PC-3 (cell line): ENCODE measurements at regions not wholly inside any gene's neighbourhood (a gene's known extent, or its start where the extent isn't known, plus 50 kb on each side); places are given as distances from the start of the nearest gene placed in this dataset.

Source experiments
- ATAC-seq: fragments of 200-7000 bp; cut with Tn5 transposase; 2 replicates; pipeline ENCODE4 v1.9.1; 2020; ENCODE audit warnings: mild to moderate bottlenecking, moderate library complexity
- BruUV-seq: library from RNA; stranded (reverse); fragments of 400-500 nt; replicated peaks from 2 replicates; lab custom pipeline; 2021; lab: Mats Ljungman, UMichigan
- CTCF ChIA-PET: fragments of 300-600 bp; sonication (Branson Sonifier 250); formaldehyde crosslinking; loops from one replicate; lab custom pipeline; 2022; ENCODE audit warnings: antibody characterized with exemption; lab: Charles Lee
- POLR2A ChIA-PET: fragments of 300-600 bp; sonication (Branson Sonifier 250); formaldehyde crosslinking; loops from one replicate; lab custom pipeline; 2022; ENCODE audit warnings: antibody characterized with exemption; ENCODE audit not compliant: unreplicated experiment; lab: Charles Lee
- DNase-seq: peaks from one replicate; pipeline ENCODE4 v3.0.0-alpha.2; 2015
- H2AFZ ChIP-seq: fragments of 300-600 bp; sonication (generic); 2 replicates; pipeline ENCODE4 v1.6.0; 2016; ENCODE audit warnings: antibody characterized with exemption, low read length
- H3F3A ChIP-seq: fragments of 300-600 bp; sonication (generic); one replicate; pipeline ENCODE4 v1.6.0; 2017; ENCODE audit warnings: antibody characterized with exemption, low read length, control low read depth, mild to moderate bottlenecking; ENCODE audit not compliant: unreplicated experiment
- H3K27ac ChIP-seq: fragments of 300-600 bp; sonication (generic); 2 replicates; pipeline ENCODE4 v1.5.1; 2016; ENCODE audit warnings: mild to moderate bottlenecking, low read length
- H3K27me3 ChIP-seq: fragments of 300-600 bp; sonication (generic); 2 replicates; pipeline ENCODE4 v1.6.1; 2016; ENCODE audit warnings: low read length, mixed read lengths
- H3K36me3 ChIP-seq: fragments of 300-600 bp; sonication (generic); 2 replicates; pipeline ENCODE4 v1.6.1; 2016; ENCODE audit warnings: low read depth, mixed run types, low read length, mixed read lengths
- H3K4me1 ChIP-seq: fragments of 300-600 bp; sonication (generic); 2 replicates; pipeline ENCODE4 v1.5.1; 2016; ENCODE audit warnings: low read length; ENCODE audit not compliant: insufficient read depth
- H3K4me2 ChIP-seq: fragments of 300-600 bp; sonication (generic); 2 replicates; pipeline ENCODE4 v1.6.0; 2016; ENCODE audit warnings: low read length
- H3K4me3 ChIP-seq: fragments of 300-600 bp; sonication (generic); 2 replicates; pipeline ENCODE4 v1.5.1; 2016; ENCODE audit warnings: mild to moderate bottlenecking, low read length, mixed read lengths
- H3K79me2 ChIP-seq: fragments of 300-600 bp; sonication (generic); 2 replicates; pipeline ENCODE4 v1.6.1; 2017; ENCODE audit warnings: low read length, mixed read lengths
- H3K9ac ChIP-seq: fragments of 300-600 bp; sonication (generic); 2 replicates; pipeline ENCODE4 v1.6.0; 2016; ENCODE audit warnings: mild to moderate bottlenecking, low read length
- H3K9me2 ChIP-seq: fragments of 300-600 bp; sonication (generic); replicated peaks from 2 replicates; pipeline ENCODE4 v1.6.1; 2016; ENCODE audit warnings: mixed run types, low read length, mixed read lengths
- H3K9me3 ChIP-seq: fragments of 300-600 bp; sonication (generic); 2 replicates; pipeline ENCODE4 v1.6.1; 2016; ENCODE audit warnings: low read length, mixed read lengths
- H4K20me1 ChIP-seq: fragments of 300-600 bp; sonication (generic); 2 replicates; pipeline ENCODE4 v1.6.1; 2016; ENCODE audit warnings: low read length, mixed read lengths
- CTCF ChIP-seq: fragments of 300-600 bp; sonication (generic); conservative IDR thresholded peaks from 2 replicates; pipeline ENCODE4 v1.5.1; 2017; ENCODE audit warnings: antibody characterized with exemption, low read depth, mild to moderate bottlenecking, low read length
- EZH2 ChIP-seq: fragments of 300-600 bp; sonication (generic); IDR thresholded peaks from one replicate; pipeline ENCODE4 v1.6.1; 2017; ENCODE audit warnings: antibody characterized with exemption, mild to moderate bottlenecking, low read length; ENCODE audit not compliant: unreplicated experiment
- EZH2phosphoT487 ChIP-seq: fragments of 300-600 bp; sonication (generic); IDR thresholded peaks from 2 replicates; pipeline ENCODE4 v1.6.1; 2018; ENCODE audit warnings: mild to moderate bottlenecking, antibody characterized with exemption, low read length, borderline replicate concordance
- intact Hi-C: fragments of 100-400 bp; cut with micrococcal nuclease; formaldehyde crosslinking; loops from 2 replicates; pipeline ENCODE4 v1.9.0; 2023

GRCh38 chr5:110362261-110362660 lies 364.2 kb downstream of the TMEM232 start:
- ChIA-PET POLR2A (no interaction called here), CTCF (no interaction called here)
- Histone ChIP-seq H3F3A (no peaks in the 10 kb centered on the region), H3K27me3 (no peaks in the 10 kb centered on the region), H3K4me2 (no peak overlapping the region), H3K79me2 (no peaks in the 10 kb centered on the region), H3K27ac (no peak overlapping the region), H3K9me2 (no peaks in the 10 kb centered on the region; the same call in 1 of the 2 replicates), H3K9ac (no peak overlapping the region), H3K4me3 (no peak overlapping the region), H3K4me1 (peaks cover 10% of the 10 kb centered on the region; the same call in 1 of the 2 replicates), H4K20me1 (no peaks in the 10 kb centered on the region), H3K36me3 (no peaks in the 10 kb centered on the region), H3K9me3 (no peaks in the 10 kb centered on the region), H2AFZ (no peak overlapping the region)
- peak; percentile 50; the same call in 1 of the 2 replicates for ATAC-seq
- no peak for TF ChIP-seq CTCF
- TF ChIP-seq EZH2 = no peak
- no peak for TF ChIP-seq EZH2phosphoT487
- BruUV-seq = no TSS peak
- intact Hi-C loops = no loop called here
- DNase-seq = peak; percentile 3

DNA sequence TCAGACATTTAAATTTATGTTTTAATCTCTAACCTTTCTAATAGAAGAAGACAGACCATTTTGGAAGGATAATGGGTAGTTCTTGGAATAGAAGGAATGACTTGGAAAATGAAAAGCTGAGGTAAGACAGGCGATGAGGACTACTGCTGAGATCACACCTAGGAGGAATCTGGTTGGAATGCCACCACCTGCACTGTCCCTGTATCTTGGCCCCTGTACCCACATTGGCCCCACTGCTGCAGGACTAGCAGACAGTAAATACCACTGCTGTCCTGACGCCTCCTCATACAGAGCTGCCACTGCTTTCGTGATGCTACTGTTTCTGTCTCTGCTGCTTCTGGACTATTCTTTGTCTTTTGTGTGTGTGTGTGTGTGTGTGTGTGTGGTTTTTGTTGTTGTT lies 359.8 kb downstream of the TMEM232 start:
- BruUV-seq = no TSS peak
- H3K4me1 ChIP-seq = peaks cover 8% of the 10 kb centered on the region; the same call in 1 of the 2 replicates
- no peak overlapping the region for H3K9ac ChIP-seq
- no peak overlapping the region for H3K4me2 ChIP-seq
- no peak overlapping the region for H3K27ac ChIP-seq
- TF ChIP-seq CTCF (no peak), EZH2phosphoT487 (no peak), EZH2 (no peak)
- intact Hi-C loops = no loop called here
- H3K36me3 ChIP-seq = no peaks in the 10 kb centered on the region
- no peak overlapping the region for H3K4me3 ChIP-seq
- no peaks in the 10 kb centered on the region for H4K20me1 ChIP-seq
- POLR2A ChIA-PET = no interaction called here
- DNase-seq (no peak), ATAC-seq (no peak)
- no peaks in the 10 kb centered on the region for H3K27me3 ChIP-seq
- no peaks in the 10 kb centered on the region for H3K79me2 ChIP-seq
- H2AFZ ChIP-seq = no peak overlapping the region
- H3K9me3 ChIP-seq = no peaks in the 10 kb centered on the region
- no peaks in the 10 kb centered on the region for H3K9me2 ChIP-seq
- no peaks in the 10 kb centered on the region for H3F3A ChIP-seq
- CTCF ChIA-PET = no interaction called here
